ENCODE measurements at regions not wholly inside any gene's neighbourhood (a gene's known extent, or its start where the extent isn't known, plus 50 kb on each side); places are given as distances from the start of the nearest gene placed in this dataset.
"Not testable (repeated sequence)": the region's sequence is repeated elsewhere in the genome, so short reads cannot be mapped to it uniquely, and the experiment has no call there.

GRCh38 chr10:33833566-33833965, 499.1 kb upstream of the NRP1 start:
- 85 to 100% methylated on average over 4 to 5 of the region's 5 CpGs for WGBS, 2 donors (ENCODE audit: low coverage in 1 of 2)

GRCh38 chr10:33832124-33832787, 497.8 kb upstream of the NRP1 start:
- H3K27ac ChIP-seq, result no peak overlapping the region
- H3K27me3 ChIP-seq, result no peaks in the 10 kb centered on the region
- H3K9me3 ChIP-seq, result no peaks in the 10 kb centered on the region
- ATAC-seq, result no peak
- no peaks in the 10 kb centered on the region for H3K4me1 ChIP-seq
- no peak for TF ChIP-seq EP300 (IDR thresholded peaks at IDR 0.05)
- no peaks in the 10 kb centered on the region for H3K36me3 ChIP-seq
- H3K4me3 ChIP-seq, result no peak overlapping the region
- 60 to 67% methylated on average over 1 to 4 of the region's 4 CpGs for WGBS, 2 donors (ENCODE audit: low coverage in 1 of 2)

More at GRCh38 chr10:33833566-33833965, 499.1 kb upstream of the NRP1 start:
- Histone ChIP-seq H3K9me3 (no peaks in the 10 kb centered on the region), H3K27ac (no peak overlapping the region), H3K4me3 (no peak overlapping the region), H3K27me3 (no peaks in the 10 kb centered on the region), H3K4me1 (no peaks in the 10 kb centered on the region), H3K36me3 (no peaks in the 10 kb centered on the region)
- TF ChIP-seq POLR2AphosphoS5 (IDR thresholded peaks at IDR 0.05) (no peak), POLR2A (IDR thresholded peaks at IDR 0.05) (no peak), EP300 (IDR thresholded peaks at IDR 0.05) (no peak), CTCF (IDR thresholded peaks at IDR 0.05) (no peak)
- no peak for ATAC-seq

- TF ChIP-seq CTCF (IDR thresholded peaks at IDR 0.05) (no peak), POLR2AphosphoS5 (IDR thresholded peaks at IDR 0.05) (no peak), POLR2A (IDR thresholded peaks at IDR 0.05) (no peak), EP300 (IDR thresholded peaks at IDR 0.05) (no peak)
- H3K4me3 ChIP-seq, result no peak overlapping the region
- no peaks in the 10 kb centered on the region for H3K4me1 ChIP-seq
- H3K27me3 ChIP-seq, result no peaks in the 10 kb centered on the region
- no peak for ATAC-seq
- H3K9me3 ChIP-seq, result no peaks in the 10 kb centered on the region
- H3K36me3 ChIP-seq, result no peaks in the 10 kb centered on the region
- no peak overlapping the region for H3K27ac ChIP-seq
- 50 to 57% methylated on average over 1 to 2 of the region's 2 CpGs for WGBS, 2 donors (ENCODE audit: low coverage in 1 of 2)
Measured at GRCh38 chr10:33831591-33831990, 497.1 kb upstream of the NRP1 start.

- H3K4me3 ChIP-seq, H3K9me3 ChIP-seq, H3K4me1 ChIP-seq, H3K27ac ChIP-seq, H3K27me3 ChIP-seq, ATAC-seq, H3K36me3 ChIP-seq: not testable (repeated sequence)
- WGBS, 2 donors (ENCODE audit: low coverage in 1 of 2), result 89 to 93% methylated on average over 3 of the region's 3 CpGs
Measured at GRCh38 chr10:33829899-33830298, 495.4 kb upstream of the NRP1 start.

GRCh38 chr10:33828592-33828991, 494.1 kb upstream of the NRP1 start:
- 93 to 100% methylated on average over 3 to 4 of the region's 4 CpGs for WGBS, 2 donors (ENCODE audit: low coverage in 1 of 2)

More at GRCh38 chr10:33828592-33828991, 494.1 kb upstream of the NRP1 start:
- Histone ChIP-seq H3K9me3 (no peaks in the 10 kb centered on the region), H3K4me3 (no peak overlapping the region), H3K27me3 (no peaks in the 10 kb centered on the region), H3K4me1 (no peaks in the 10 kb centered on the region), H3K36me3 (no peaks in the 10 kb centered on the region), H3K27ac (no peak overlapping the region)
- TF ChIP-seq POLR2A (IDR thresholded peaks at IDR 0.05) (no peak), EP300 (IDR thresholded peaks at IDR 0.05) (no peak), CTCF (IDR thresholded peaks at IDR 0.05) (no peak), POLR2AphosphoS5 (IDR thresholded peaks at IDR 0.05) (no peak)
- no peak for ATAC-seq
